ENCODE measurements at regions not wholly inside any gene's neighbourhood (a gene's known extent, or its start where the extent isn't known, plus 50 kb on each side); places are given as distances from the start of the nearest gene placed in this dataset.
"Not testable (repeated sequence)": the region's sequence is repeated elsewhere in the genome, so short reads cannot be mapped to it uniquely, and the experiment has no call there.

DNA sequence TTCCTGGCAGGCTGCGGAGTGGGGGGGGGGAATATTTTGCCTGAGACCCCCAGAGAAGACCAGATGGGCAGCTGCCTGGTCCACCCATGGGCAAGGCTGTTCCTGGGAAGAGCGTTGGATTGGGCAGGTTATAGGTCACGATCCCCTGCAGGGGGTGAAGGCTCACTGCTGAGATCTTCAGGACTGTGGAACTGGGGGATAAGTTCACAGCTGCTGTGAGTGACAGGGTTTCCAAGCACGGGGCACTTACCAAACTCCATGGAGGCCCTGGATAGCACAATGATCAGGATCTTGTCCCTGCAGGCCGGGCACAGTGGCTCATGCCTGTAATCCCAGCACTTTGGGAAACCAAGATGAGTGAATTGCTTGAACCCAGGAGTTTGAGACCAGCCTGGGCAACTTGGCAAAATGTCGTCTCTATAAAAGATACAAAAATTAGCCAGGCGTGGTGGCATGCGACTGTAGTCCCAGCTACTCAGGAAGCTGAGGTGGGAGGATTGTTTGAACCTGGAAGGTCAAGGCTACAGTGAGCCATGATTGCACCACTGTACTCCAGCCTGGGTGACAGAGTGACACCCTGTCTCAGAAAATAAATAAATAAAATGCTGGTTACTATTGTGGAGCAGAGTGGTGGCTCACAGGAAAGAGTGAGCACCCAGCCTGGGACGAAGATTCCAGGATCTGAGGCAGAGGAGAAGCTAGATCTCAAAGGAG lies 68.0 kb upstream of the HELT start:
- no peak for FAIRE-seq

DNA sequence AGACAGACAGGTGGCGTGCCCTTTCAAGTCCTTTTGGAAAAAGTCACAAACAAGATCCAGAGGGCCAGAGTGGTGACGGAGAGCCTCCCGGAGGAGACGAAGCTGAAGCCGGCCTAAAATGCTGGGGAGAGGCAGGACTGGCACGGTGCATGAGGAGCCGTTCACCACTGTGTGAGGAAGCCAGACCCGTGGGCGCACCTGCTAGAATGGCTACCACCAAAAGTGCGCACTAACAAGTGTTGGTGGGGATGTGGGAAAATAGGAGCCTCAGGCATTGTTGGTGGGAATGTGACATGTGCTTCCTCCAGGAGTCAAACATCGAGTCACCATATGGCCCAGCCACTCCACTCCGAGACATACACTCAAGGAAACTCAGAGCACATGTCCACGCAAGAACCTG lies 67.4 kb upstream of the HELT start:
- FAIRE-seq = no peak

DNA sequence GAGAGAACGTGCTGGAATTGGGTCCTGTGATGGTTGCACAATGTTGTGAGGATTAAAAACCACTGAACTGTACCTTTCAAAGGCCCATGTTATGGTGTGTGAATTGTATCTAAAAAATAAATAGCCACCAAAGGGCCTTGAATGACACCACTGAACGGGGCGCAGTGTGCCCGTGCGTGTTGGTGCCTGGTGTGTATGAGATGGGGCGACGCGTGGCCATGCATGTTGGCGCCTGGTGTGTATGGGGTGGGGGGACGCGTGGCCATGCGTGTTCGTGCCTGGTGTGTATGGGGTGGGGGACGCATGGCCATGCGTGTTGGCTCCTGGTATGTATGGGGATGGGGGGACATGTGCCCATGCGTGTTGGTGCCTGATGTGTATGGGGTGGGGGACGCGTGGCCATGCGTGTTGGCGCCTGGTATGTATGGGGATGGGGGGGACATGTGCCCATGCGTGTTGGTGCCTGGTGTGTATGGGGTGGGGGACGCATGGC lies 66.6 kb upstream of the HELT start:
- FAIRE-seq = no peak

DNA sequence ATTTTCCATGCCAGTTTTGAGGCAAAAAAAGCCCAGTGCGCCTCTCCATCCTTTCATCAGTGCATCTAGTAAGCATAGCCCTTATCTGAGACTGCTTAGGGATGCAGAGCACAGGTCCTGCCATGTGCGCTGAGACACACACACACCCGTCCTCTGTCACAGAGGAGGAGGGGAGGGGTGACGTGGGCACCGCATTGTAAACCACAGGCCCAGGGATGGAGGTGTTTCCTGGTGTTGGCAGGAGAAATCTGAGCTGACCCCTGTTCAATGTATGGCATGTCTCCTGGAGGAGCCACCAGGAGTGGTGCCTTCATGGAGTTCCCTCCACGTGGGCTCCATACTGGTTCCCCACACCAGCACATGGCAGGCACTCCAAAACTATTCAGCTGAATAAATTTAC lies 65.8 kb upstream of the HELT start:
- FAIRE-seq = no peak

DNA sequence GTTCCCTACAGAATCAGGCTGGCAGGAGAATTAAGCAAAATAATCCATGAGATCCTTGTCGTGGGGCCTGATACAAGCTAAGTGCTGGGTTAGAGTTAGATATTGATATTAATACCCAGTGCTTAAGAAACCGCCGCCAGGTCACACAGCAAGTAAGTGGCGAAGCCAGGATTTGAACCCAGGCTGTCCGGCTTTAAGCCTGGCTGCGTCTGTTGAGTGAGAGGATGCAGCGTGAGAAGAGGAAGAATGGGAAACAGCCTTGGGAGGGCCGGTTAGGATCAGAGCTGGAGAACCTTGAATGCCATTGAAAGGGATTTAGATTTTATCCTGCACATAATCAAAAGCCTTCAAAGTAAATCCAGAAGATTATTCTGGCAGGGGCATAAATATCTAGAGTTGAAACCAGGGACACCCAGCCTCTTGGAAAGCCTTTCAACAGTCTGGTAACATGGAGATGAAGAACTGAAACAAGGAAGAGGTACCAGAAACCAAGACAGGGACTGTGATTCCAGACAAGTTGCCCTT lies 64.8 kb upstream of the HELT start:
- FAIRE-seq = no peak

- no peak for FAIRE-seq
These were observed 64.3 kb upstream of the HELT start for GRCh38 chr4:184953971-184954370.

DNA sequence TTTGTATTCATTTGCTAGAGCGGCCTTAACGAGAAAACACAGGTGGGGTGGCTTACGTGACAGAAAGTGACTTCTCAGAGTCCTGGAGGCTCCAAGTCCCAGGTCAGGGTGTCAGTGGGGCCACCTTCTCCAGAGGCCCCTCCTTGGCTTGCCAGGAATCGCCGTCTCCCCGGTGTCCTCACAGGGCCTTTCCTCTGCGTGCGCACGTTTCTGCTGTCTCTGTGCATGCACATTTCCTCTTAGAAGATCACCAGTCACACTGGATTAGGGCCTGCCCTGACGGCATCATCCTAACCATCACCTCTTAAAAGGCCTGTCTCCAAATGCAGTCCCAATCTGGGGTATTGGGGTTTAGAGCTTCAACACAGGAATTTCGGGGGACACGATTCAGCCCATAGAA lies 63.8 kb upstream of the HELT start:
- no peak for FAIRE-seq

- no peak for FAIRE-seq
These were observed 63.2 kb upstream of the HELT start for GRCh38 chr4:184955116-184955515.

DNA sequence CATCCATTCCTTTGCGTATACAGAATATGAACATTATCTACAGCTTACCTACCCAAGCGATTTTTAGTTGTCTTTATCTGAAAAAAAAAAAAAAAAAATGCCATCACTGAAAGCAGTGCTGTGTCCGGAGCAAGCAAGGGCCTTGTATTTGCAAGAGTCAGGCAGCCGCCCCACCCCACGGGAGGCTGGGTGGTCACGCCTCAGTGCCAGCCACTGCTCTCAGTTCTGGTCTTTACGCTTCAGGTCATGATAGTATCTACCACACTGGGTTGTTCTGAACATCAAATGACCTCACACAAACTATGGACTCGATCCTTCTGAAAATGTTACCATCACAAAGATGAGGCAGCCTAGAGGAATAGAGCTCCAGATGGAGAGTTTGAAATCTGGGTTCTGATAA lies 62.7 kb upstream of the HELT start:
- no peak for FAIRE-seq

DNA sequence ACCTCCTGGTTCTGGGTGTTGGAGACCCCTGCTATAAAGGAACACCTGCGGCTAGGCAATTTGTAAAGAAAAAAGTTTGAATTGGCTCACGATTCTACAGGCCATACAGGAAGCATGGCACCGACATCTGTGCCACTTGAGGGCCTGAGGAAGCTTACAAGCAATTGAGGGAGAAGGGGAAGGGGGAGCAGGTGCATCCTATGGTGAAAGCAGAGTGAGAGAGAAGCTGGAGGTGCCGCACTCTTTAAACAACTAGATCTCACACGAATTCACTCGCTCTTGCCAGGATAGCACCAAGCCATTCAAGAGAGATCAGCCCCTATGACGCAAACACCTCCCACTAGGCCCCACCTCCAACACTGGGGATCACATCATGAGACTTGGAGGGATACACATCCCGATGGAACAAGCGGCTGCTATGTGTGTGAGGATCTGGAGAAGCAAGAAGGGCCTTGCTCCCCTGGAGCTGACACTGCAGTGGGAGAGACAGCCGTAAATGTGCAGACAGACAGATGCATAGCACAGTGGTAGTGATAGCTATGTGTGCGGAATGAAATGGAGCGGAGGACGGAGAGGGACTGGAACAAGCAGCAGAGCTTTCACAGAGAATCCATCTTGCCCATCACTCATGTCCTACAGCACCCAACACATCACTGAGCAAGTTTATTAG lies 60.7 kb upstream of the HELT start:
- no peak for FAIRE-seq

DNA sequence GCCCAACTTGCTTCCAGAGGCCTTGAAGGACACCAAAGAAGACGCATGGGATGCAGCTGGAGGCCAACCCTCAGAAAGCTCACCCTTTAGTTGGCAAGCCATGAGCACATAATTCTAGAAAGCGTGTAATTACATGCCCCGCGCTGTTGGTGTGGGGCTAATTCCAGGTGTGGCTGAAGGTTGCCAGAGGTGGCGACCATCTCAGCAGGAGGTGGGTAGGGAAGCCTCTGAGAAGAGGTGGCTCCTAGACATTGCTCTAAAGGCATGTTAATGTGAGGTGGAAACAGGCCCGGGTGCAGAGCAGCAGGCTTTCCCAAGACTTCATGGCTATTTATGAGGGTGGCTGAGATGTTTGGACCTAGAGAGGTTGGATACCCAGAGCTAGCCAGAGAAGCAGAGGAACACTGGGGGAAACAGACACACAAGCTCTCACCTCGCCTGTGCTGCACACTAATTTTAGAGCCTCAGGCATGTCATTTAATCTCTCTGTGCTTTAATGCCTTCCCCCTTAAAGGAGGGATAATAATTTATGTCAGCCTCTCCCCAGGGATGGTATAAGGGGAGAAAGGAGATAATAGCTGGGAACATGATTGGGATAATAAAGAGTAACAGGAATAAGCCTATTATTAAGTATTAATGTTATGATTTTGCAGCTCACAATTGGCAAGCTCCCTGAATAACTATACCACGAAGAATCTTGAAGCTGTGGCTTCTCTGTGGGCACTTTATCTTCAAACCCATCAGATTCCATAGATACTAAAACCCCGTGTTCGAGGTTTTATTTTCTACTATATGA lies 60.0 kb upstream of the HELT start:
- no peak for FAIRE-seq

- no peak for FAIRE-seq
These were observed 59.4 kb upstream of the HELT start for GRCh38 chr4:184958923-184959210.

DNA sequence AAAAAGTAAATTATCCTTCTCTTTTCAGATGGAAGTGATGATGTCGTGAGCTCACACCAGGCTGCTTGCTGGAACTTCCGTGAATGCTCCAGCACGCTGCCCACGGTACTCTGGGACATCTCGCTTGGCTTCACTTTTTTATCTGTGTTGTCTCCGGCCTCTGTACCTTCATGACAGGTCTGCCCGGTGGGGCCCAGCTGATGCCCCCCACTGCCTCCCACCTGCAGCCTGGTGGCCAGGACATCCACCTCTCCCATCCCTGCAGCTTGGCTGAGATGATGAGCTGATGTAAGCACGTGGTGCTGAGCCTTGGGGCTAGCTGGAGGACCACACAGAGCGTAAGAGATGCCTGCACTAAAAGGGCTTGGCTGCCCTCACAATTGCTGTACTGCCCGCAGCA lies 59.0 kb upstream of the HELT start:
- no peak for FAIRE-seq

DNA sequence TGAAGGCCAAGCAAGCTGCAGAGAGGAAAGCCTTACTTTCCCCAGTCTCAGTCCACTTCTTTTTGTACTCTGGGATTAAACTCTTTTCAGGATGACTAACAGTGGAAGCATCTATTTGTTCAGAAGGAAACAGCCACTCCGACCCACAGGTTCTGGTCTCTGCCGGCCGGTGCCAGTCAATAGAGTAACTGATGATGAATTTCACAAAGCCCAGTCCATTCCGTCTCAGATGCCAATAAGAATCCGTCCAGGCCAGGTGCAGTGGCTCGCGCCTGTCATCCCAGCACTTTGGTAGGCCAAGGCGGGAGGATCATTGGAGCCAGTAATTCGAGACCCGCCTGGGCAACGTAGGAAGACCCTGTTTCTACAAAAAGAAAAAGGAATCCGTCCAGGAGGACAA lies 58.5 kb upstream of the HELT start:
- FAIRE-seq = no peak

DNA sequence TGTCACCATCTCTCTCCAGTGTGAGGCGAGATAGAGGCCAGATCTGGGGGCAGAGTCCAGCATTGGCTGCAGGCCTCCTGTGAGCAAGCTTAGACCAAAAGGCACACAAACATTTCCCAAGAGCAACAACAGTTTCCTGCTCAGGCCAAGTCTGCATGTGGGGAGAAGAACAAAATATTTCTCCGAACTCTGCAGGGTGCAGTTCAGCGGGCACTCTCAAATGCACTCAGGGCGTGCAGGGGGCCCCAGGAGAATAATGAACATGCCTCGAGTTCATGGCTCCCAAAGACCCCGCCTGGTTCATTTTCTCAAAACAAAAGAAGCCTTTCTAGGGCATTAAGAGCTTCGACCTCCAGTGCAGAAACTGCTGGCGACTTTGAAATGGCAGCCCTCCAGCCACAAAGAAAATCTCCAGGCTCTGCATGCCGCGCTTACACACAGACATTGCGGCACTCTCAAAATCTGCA lies 57.8 kb upstream of the HELT start:
- no peak for FAIRE-seq

GRCh38 chr4:184961660-184962059 lies 56.6 kb upstream of the HELT start:
- FAIRE-seq = no peak

DNA sequence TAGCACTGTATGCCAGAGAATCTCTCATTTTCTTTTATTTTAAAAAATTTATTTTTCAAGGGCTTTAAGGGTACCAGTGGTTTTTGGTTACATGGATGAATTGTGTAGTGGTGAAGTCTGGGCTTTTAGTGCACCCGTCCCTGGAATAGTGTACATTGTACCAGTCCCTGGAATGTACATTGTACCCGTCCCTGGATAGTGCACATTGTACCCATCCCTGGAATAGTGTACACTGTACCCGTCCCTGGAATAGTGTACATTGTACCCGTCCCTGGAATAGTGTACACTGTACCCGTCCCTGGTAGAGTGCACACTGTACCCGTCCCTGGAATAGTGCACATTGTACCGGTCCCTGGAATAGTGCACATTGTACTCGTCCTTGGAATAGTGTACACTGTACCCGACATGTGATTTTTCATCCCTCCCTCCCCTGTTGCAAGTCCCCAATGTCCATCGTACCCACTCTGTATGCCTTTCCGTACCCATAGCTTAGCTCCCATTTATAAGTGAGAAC lies 56.1 kb upstream of the HELT start:
- no peak for FAIRE-seq

DNA sequence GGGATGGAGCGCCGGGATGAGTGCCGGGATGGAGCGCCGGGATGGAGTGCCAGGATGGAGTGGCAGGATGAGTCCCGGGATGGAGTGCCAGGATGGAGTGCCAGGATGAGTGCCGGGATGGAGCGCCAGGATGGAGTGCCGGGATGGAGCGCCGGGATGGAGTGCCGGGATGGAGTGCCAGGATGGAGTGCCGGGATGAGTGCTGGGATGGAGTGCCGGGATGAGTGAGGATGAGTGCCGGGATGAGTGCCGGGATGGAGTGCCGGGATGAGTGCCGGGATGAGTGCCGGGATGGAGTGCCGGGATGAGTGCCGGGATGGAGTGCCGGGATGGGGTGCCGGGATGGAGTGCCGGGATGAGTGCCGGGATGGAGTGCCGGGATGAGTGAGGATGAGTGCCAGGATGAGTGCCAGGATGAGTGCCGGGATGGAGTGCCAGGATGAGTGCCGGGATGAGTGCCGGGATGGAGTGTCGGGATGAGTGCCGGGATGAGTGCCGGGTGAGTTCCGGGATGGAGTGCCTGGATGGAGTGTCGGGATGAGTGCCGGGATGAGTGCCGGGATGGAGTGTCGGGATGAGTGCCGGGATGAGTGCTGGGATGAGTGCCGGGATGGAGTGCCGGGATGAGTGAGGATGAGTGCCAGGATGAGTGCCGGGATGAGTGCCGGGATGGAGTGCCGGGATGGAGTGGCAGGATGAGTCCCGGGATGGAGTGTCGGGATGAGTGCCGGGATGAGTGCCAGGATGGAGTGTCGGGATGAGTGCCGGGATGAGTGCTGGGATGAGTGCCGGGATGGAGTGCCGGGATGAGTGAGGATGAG lies 52.9 kb upstream of the HELT start:
- FAIRE-seq = not testable (repeated sequence)

GRCh38 chr4:184966051-184966691 lies 52.1 kb upstream of the HELT start:
- not testable (repeated sequence) for FAIRE-seq

- not testable (repeated sequence) for FAIRE-seq
These were observed 50.6 kb upstream of the HELT start for GRCh38 chr4:184967699-184968098.

GRCh38 chr4:184968366-184968765 lies 49.9 kb upstream of the HELT start:
- FAIRE-seq = no peak
